BLaER1 treated with 17β-estradiol and CSF1 and Interleukin-3, amounts not matched to agents 10 nM and 100 nM (cell line): ENCODE measurements at regions not wholly inside any gene's neighbourhood (a gene's known extent, or its start where the extent isn't known, plus 50 kb on each side); places are given as distances from the start of the nearest gene placed in this dataset.
"Not testable (repeated sequence)": the region's sequence is repeated elsewhere in the genome, so short reads cannot be mapped to it uniquely, and the experiment has no call there.

Experiments
- H3K27ac ChIP-seq, 11 experiments: shearing (Covaris generic); formaldehyde crosslinking; 2 replicates each; pipeline ENCODE4 v1.8.1; 2022
- H3K27me3 ChIP-seq, 11 experiments: shearing (Covaris generic); formaldehyde crosslinking; 2 replicates each; pipeline ENCODE4 v1.8.1; 2022
- H3K36me3 ChIP-seq, 11 experiments: shearing (Covaris generic); formaldehyde crosslinking; 2 replicates each; pipeline ENCODE4 v1.8.1; 2022
- H3K4me1 ChIP-seq, 10 experiments: shearing (Covaris generic); formaldehyde crosslinking; 2 replicates each; pipeline ENCODE4 v1.8.1; 2022
- H3K4me2 ChIP-seq, 11 experiments: shearing (Covaris generic); formaldehyde crosslinking; 2 replicates each; pipeline ENCODE4 v1.8.1; 2022
- H3K4me3 ChIP-seq, 10 experiments: shearing (Covaris generic); formaldehyde crosslinking; 2 replicates each; pipeline ENCODE4 v1.8.1; 2022
- H3K9ac ChIP-seq, 11 experiments: shearing (Covaris generic); formaldehyde crosslinking; 2 replicates each; pipeline ENCODE4 v1.8.1; 2022
- H3K9me3 ChIP-seq, 11 experiments: shearing (Covaris generic); formaldehyde crosslinking; replicated peaks in 1 of 11; 2 replicates each; pipeline ENCODE4 v1.8.1; 2022
- H4K20me1 ChIP-seq, 11 experiments: shearing (Covaris generic); formaldehyde crosslinking; 2 replicates each; pipeline ENCODE4 v1.8.1; 2022
- Cebpa-rat ChIP-seq, 11 experiments: shearing (Covaris generic); IDR thresholded peaks; 2 replicates each; pipeline ENCODE4 v1.8.1; 2022

GRCh38 chr6:14772188-14772587 is 473.7 kb upstream of the JARID2 start:
- Histone ChIP-seq H3K4me2 (no peak overlapping the region), H3K27me3 (no peaks in the 10 kb centered on the region), H4K20me1 (no peaks in the 10 kb centered on the region), H3K9ac (no peak overlapping the region), H3K9me3 (peaks cover 0 to 12% (median 0%) of the 10 kb centered on the region in 11 experiments; a peak in 3 of 22 replicates), H3K27ac (no peak overlapping the region), H3K36me3 (no peaks in the 10 kb centered on the region), H3K4me3 (no peak overlapping the region), H3K4me1 (peaks cover 0 to 8% (median 6%) of the 10 kb centered on the region in 10 experiments; a peak in 7 of 20 replicates)
- no peak for TF ChIP-seq Cebpa-rat (IDR thresholded peaks at IDR 0.05)

GRCh38 chr6:14775528-14775927 is 470.3 kb upstream of the JARID2 start:
- Histone ChIP-seq H3K9ac (no peak overlapping the region), H4K20me1 (no peaks in the 10 kb centered on the region), H3K4me2 (no peak overlapping the region), H3K36me3 (no peaks in the 10 kb centered on the region), H3K27ac (no peak overlapping the region), H3K4me3 (no peak overlapping the region), H3K4me1 (peaks cover 0 to 2% (median 0%) of the 10 kb centered on the region in 10 experiments; a peak in 4 of 20 replicates), H3K27me3 (no peaks in the 10 kb centered on the region), H3K9me3 (peaks cover 0 to 12% (median 0%) of the 10 kb centered on the region in 11 experiments; a peak in 3 of 22 replicates)
- TF ChIP-seq Cebpa-rat (IDR thresholded peaks at IDR 0.05): no peak

GRCh38 chr6:14776307-14776706 is 469.6 kb upstream of the JARID2 start:
- TF ChIP-seq Cebpa-rat (IDR thresholded peaks at IDR 0.05): no peak
- Histone ChIP-seq H3K27me3 (no peaks in the 10 kb centered on the region), H3K4me1 (no peaks in the 10 kb centered on the region), H4K20me1 (no peaks in the 10 kb centered on the region), H3K4me3 (no peak overlapping the region), H3K9ac (no peak overlapping the region), H3K27ac (no peak overlapping the region), H3K4me2 (no peak overlapping the region), H3K9me3 (peaks cover 0 to 12% (median 4%) of the 10 kb centered on the region in 11 experiments; a peak in 8 of 22 replicates), H3K36me3 (no peaks in the 10 kb centered on the region)

GRCh38 chr6:14781772-14782525 is 463.9 kb upstream of the JARID2 start:
- no peak for TF ChIP-seq Cebpa-rat (IDR thresholded peaks at IDR 0.05)
- Histone ChIP-seq H3K27ac (no peak overlapping the region), H4K20me1 (no peaks in the 10 kb centered on the region), H3K36me3 (no peaks in the 10 kb centered on the region), H3K4me3 (no peak overlapping the region), H3K27me3 (no peaks in the 10 kb centered on the region), H3K4me1 (peaks cover 0 to 9% (median under 1%) of the 10 kb centered on the region in 10 experiments; a peak in 5 of 20 replicates), H3K9ac (no peak overlapping the region), H3K9me3 (peaks cover 17 to 35% (median 29%) of the 10 kb centered on the region in 11 experiments), H3K4me2 (no peak overlapping the region)

- H3K36me3 ChIP-seq, H3K4me2 ChIP-seq, H4K20me1 ChIP-seq, H3K27ac ChIP-seq, H3K27me3 ChIP-seq, H3K9ac ChIP-seq, H3K4me3 ChIP-seq: not testable (repeated sequence)
- Histone ChIP-seq H3K4me1 (peaks cover 0 to 11% (median 2%) of the 10 kb centered on the region in 10 experiments; a peak in 8 of 20 replicates), H3K9me3 (peaks cover 17 to 35% (median 29%) of the 10 kb centered on the region in 11 experiments)
Measured at GRCh38 chr6:14782921-14783464, 462.9 kb upstream of the JARID2 start.

- H3K9ac ChIP-seq: no peak overlapping the region
- H4K20me1 ChIP-seq: no peaks in the 10 kb centered on the region
- H3K27me3 ChIP-seq: no peaks in the 10 kb centered on the region
- H3K4me2 ChIP-seq: no peak overlapping the region
- H3K9me3 ChIP-seq: peaks cover 17 to 35% (median 29%) of the 10 kb centered on the region in 11 experiments
- TF ChIP-seq Cebpa-rat (IDR thresholded peaks at IDR 0.05): no peak
- no peak overlapping the region for H3K27ac ChIP-seq
- H3K36me3 ChIP-seq: no peaks in the 10 kb centered on the region
- H3K4me3 ChIP-seq: no peak overlapping the region
- peaks cover 0 to 11% (median 2%) of the 10 kb centered on the region in 10 experiments; a peak in 8 of 20 replicates for H3K4me1 ChIP-seq
Measured at GRCh38 chr6:14783594-14783993, 462.3 kb upstream of the JARID2 start.

- H3K27me3 ChIP-seq: no peaks in the 10 kb centered on the region
- 0 out of 22 replicates have a peak overlapping the region, but pooled peaks of 1 of the 11 experiments have one; percentile 13 for H3K4me2 ChIP-seq
- no peaks in the 10 kb centered on the region for H4K20me1 ChIP-seq
- no peak for TF ChIP-seq Cebpa-rat (IDR thresholded peaks at IDR 0.05)
- peaks cover 0 to 11% (median 2%) of the 10 kb centered on the region in 10 experiments; a peak in 8 of 20 replicates for H3K4me1 ChIP-seq
- H3K27ac ChIP-seq: no peak overlapping the region
- no peak overlapping the region for H3K9ac ChIP-seq
- H3K36me3 ChIP-seq: no peaks in the 10 kb centered on the region
- H3K9me3 ChIP-seq: peaks cover 17 to 35% (median 29%) of the 10 kb centered on the region in 11 experiments
- no peak overlapping the region for H3K4me3 ChIP-seq
Measured at GRCh38 chr6:14784596-14785492, 461.0 kb upstream of the JARID2 start.

GRCh38 chr6:14785493-14785790 is 460.4 kb upstream of the JARID2 start:
- Histone ChIP-seq H3K4me1 (peaks cover 0 to 11% (median 2%) of the 10 kb centered on the region in 10 experiments; a peak in 8 of 20 replicates), H3K27me3 (no peaks in the 10 kb centered on the region), H3K4me2 (0 out of 22 replicates have a peak overlapping the region, but pooled peaks of 1 of the 11 experiments have one; percentile 13), H3K36me3 (no peaks in the 10 kb centered on the region), H3K9ac (no peak overlapping the region), H3K9me3 (peaks cover 17 to 35% (median 29%) of the 10 kb centered on the region in 11 experiments), H3K4me3 (no peak overlapping the region), H4K20me1 (no peaks in the 10 kb centered on the region), H3K27ac (no peak overlapping the region)
- TF ChIP-seq Cebpa-rat (IDR thresholded peaks at IDR 0.05): no peak

GRCh38 chr6:14786008-14786407 is 459.9 kb upstream of the JARID2 start:
- TF ChIP-seq Cebpa-rat (IDR thresholded peaks at IDR 0.05): no peak

More at GRCh38 chr6:14786008-14786407, 459.9 kb upstream of the JARID2 start:
- Histone ChIP-seq H3K27me3 (no peaks in the 10 kb centered on the region), H4K20me1 (no peaks in the 10 kb centered on the region), H3K4me2 (no peak overlapping the region), H3K9ac (no peak overlapping the region), H3K36me3 (no peaks in the 10 kb centered on the region), H3K4me1 (peaks cover 0 to 11% (median 2%) of the 10 kb centered on the region in 10 experiments; a peak in 8 of 20 replicates), H3K9me3 (peaks cover 17 to 34% (median 29%) of the 10 kb centered on the region in 11 experiments), H3K27ac (no peak overlapping the region), H3K4me3 (no peak overlapping the region)
